Naive thymus-derived CD4-positive, alpha-beta T cell (primary cell): ENCODE measurements at regions not wholly inside any gene's neighbourhood (a gene's known extent, or its start where the extent isn't known, plus 50 kb on each side); places are given as distances from the start of the nearest gene placed in this dataset.

Experiments used
- ATAC-seq: fragments of 150-1000 bp; cut with Tn5 transposase; 2 replicates; pipeline ENCODE4 v1.10.0; 2021; ENCODE audit warnings: mild to moderate bottlenecking, moderate library complexity
- CTCF ChIA-PET: fragments of 350-600 bp; sonication (Branson Sonifier 250); formaldehyde crosslinking; loops from one replicate; lab custom pipeline; 2021; ENCODE audit warnings: antibody characterized with exemption; lab: Charles Lee
- POLR2A ChIA-PET: fragments of 350-600 bp; sonication (Branson Sonifier 250); formaldehyde crosslinking; loops from one replicate; lab custom pipeline; 2021; ENCODE audit warnings: antibody characterized with exemption, inconsistent platforms; lab: Charles Lee
- DNase-seq, 9 donors: peaks; one replicate each; pipeline versions ENCODE4 v3.0.0 to v3.0.0-alpha.2; 2020 to 2022; ENCODE audit warnings: mixed read lengths in 1 of 9
- H3K27ac ChIP-seq: one replicate; pipeline ENCODE4 v1.7.0; 2013; ENCODE audit warnings: mild to moderate bottlenecking, low read depth, low read length, moderate library complexity
- H3K27me3 ChIP-seq, 2 donors: one replicate each; pipeline ENCODE4 v1.7.0; 2013; ENCODE audit warnings: low read length in 2 of 2, mild to moderate bottlenecking in 2 of 2, moderate library complexity in 2 of 2; ENCODE audit not compliant: control insufficient read depth in 2 of 2, insufficient read depth in 2 of 2
- H3K36me3 ChIP-seq, 3 experiments: 1 replicate in 2 of 3; 2 replicates in 1 of 3; pipeline ENCODE4 v1.7.0; 2013; ENCODE audit warnings: low read length in 3 of 3, mild to moderate bottlenecking in 3 of 3, moderate library complexity in 1 of 3; ENCODE audit not compliant: insufficient read depth in 3 of 3, control insufficient read depth in 2 of 3
- H3K4me1 ChIP-seq, 2 donors: one replicate each; pipeline ENCODE4 v1.7.0; 2013; ENCODE audit warnings: low read length in 2 of 2, mild to moderate bottlenecking in 2 of 2, moderate library complexity in 1 of 2; ENCODE audit not compliant: control insufficient read depth in 2 of 2, insufficient read depth in 2 of 2
- H3K4me3 ChIP-seq: 2 replicates; pipeline ENCODE4 v1.7.0; 2013; ENCODE audit warnings: mild to moderate bottlenecking, low read length
- H3K9me3 ChIP-seq, 3 experiments: 1 replicate in 2 of 3; 2 replicates in 1 of 3; pipeline ENCODE4 v1.7.0; 2013; ENCODE audit warnings: low read length in 3 of 3; ENCODE audit not compliant: control insufficient read depth in 2 of 3
- H3K27ac Mint-ChIP-seq, 9 donors: one replicate each; pipeline ENCODE4 v1.8.0; 2020 to 2022; ENCODE audit warnings: mixed read lengths in 9 of 9, mild to moderate bottlenecking in 8 of 9, moderate library complexity in 5 of 9, inconsistent platforms in 2 of 9
- H3K27me3 Mint-ChIP-seq, 5 donors: one replicate each; pipeline ENCODE4 v1.8.0; 2021 to 2022; ENCODE audit warnings: mixed read lengths in 5 of 5, mild to moderate bottlenecking in 1 of 5
- H3K36me3 Mint-ChIP-seq, 5 donors: one replicate each; pipeline ENCODE4 v1.8.0; 2020 to 2022; ENCODE audit warnings: mixed read lengths in 5 of 5, mild to moderate bottlenecking in 3 of 5, inconsistent platforms in 1 of 5
- H3K4me1 Mint-ChIP-seq, 7 donors: one replicate each; pipeline ENCODE4 v1.8.0; 2020 to 2022; ENCODE audit warnings: mixed read lengths in 7 of 7, mild to moderate bottlenecking in 3 of 7, inconsistent platforms in 1 of 7
- H3K4me3 Mint-ChIP-seq, 10 donors: one replicate each; pipeline ENCODE4 v1.8.0; 2020 to 2022; ENCODE audit warnings: mild to moderate bottlenecking in 10 of 10, mixed read lengths in 10 of 10, moderate library complexity in 6 of 10, inconsistent platforms in 2 of 10
- H3K9me3 Mint-ChIP-seq, 11 donors: one replicate each; pipeline ENCODE4 v1.8.0; 2020 to 2022; ENCODE audit warnings: mixed read lengths in 11 of 11, mild to moderate bottlenecking in 4 of 11, inconsistent platforms in 1 of 11, moderate library complexity in 1 of 11
- intact Hi-C, 2 donors: fragments of 100-400 bp; cut with micrococcal nuclease; formaldehyde crosslinking; loops; one replicate each; pipeline ENCODE4 v1.15.1; 2023

DNA sequence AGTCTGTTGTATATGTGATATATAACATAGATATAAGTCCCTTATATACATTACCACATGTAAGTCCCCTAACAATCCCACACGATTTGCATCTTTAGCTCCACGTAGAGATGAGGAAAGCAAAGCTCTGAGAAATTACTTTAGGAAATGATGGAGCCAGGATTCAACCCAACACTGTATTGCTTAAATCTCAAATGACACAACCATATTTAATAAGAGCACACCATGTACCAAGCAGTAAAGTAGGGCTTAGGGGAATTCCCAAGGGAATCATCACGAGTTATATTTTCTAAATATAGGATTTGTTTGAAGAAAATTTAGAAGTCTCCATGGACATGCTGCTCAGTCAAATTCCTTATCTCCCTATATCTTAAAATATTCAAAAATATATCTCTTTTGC lies 61.3 kb upstream of the POMP start:
- no peak overlapping the region for H3K4me3 Mint-ChIP-seq
- DNase-seq, result no peak
- Histone ChIP-seq H3K4me3 (no peak overlapping the region), H3K36me3 (no peaks in the 10 kb centered on the region), H3K9me3 (no peaks in the 10 kb centered on the region), H3K4me1 (no peaks in the 10 kb centered on the region), H3K27ac (no peak overlapping the region), H3K27me3 (no peaks in the 10 kb centered on the region)
- ChIA-PET POLR2A (no interaction called here), CTCF (no interaction called here)
- intact Hi-C loops, result no loop called here
- no peak for ATAC-seq
- H3K36me3 Mint-ChIP-seq, result no peaks in the 10 kb centered on the region
- H3K27ac Mint-ChIP-seq, result no peak overlapping the region
- no peaks in the 10 kb centered on the region for H3K4me1 Mint-ChIP-seq
- H3K27me3 Mint-ChIP-seq, result peaks cover 7 to 22% (median 13%) of the 10 kb centered on the region in 5 donors
- H3K9me3 Mint-ChIP-seq, result peaks cover 0 to 3% (median 0%) of the 10 kb centered on the region in 11 donors

DNA sequence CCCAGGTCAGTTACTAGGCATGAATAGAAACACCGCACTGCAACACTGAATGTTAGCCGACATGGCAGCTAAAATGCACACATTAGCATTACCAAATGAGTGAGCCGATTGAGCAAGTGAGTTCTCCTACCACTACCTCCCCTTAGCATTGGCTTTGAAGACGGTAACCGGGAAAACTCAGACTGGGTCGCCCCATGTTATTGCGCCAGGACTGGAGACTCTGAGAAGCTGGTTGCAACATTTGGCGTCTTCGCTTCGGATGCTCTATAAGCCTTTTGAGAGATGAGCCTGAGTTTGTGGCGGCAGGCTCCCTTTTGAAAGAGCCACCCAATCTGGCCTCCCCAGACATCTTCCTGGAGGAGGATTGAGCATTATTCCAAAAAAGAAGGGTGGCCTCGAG lies 68.5 kb upstream of the POMP start:
- H3K27ac ChIP-seq, result no peak overlapping the region
- Mint-ChIP-seq H3K27ac (no peak overlapping the region), H3K27me3 (peaks cover 9 to 17% (median 14%) of the 10 kb centered on the region in 5 donors), H3K9me3 (no peaks in the 10 kb centered on the region), H3K36me3 (peaks cover 0 to 7% (median 0%) of the 10 kb centered on the region in 5 donors), H3K4me1 (peaks cover 0 to 8% (median 6%) of the 10 kb centered on the region in 7 donors), H3K4me3 (no peak overlapping the region)
- intact Hi-C loops, result no loop called here
- H3K27me3 ChIP-seq, result no peaks in the 10 kb centered on the region
- H3K9me3 ChIP-seq, result no peaks in the 10 kb centered on the region
- ChIA-PET POLR2A (no interaction called here), CTCF (interaction anchor here (0.6 kb wide), 1 partner anchor 13 kb away, joined by 3 read pairs; no protein-coding TSS in a partner anchor)
- H3K4me3 ChIP-seq, result no peak overlapping the region
- ATAC-seq (no peak), DNase-seq (no peak)
- H3K36me3 ChIP-seq, result no peaks in the 10 kb centered on the region
- H3K4me1 ChIP-seq, result no peaks in the 10 kb centered on the region

DNA sequence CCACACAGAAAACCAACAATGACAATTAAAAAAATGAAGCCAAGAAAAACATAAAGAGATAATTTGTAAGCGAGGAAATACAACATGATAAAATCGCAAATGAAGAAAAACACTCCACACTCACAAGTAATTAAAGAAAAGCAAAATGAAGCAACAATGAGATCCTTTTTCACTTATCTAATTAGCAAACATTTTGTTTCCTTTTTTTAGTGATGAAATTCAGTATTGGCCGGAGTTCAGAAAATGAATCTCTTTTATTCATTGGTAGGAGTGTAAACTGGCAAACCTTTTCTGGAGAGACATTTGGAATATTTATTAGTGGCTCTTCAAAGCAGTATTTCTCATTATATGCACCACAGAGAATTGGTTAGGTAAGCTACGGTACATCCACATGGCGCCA lies 70.6 kb upstream of the POMP start:
- no peaks in the 10 kb centered on the region for H3K4me1 ChIP-seq
- Mint-ChIP-seq H3K36me3 (peaks cover 0 to 7% (median 0%) of the 10 kb centered on the region in 5 donors), H3K4me3 (no peak overlapping the region), H3K27ac (no peak overlapping the region), H3K9me3 (no peaks in the 10 kb centered on the region), H3K4me1 (peaks cover 0 to 13% (median 8%) of the 10 kb centered on the region in 7 donors), H3K27me3 (peaks cover 7 to 17% (median 9%) of the 10 kb centered on the region in 5 donors)
- no peak for DNase-seq
- no peak overlapping the region for H3K4me3 ChIP-seq
- no peaks in the 10 kb centered on the region for H3K27me3 ChIP-seq
- no peak for ATAC-seq
- no peaks in the 10 kb centered on the region for H3K36me3 ChIP-seq
- intact Hi-C loops, result no loop called here
- H3K9me3 ChIP-seq, result no peaks in the 10 kb centered on the region
- ChIA-PET CTCF (no interaction called here), POLR2A (no interaction called here)
- H3K27ac ChIP-seq, result no peak overlapping the region

DNA sequence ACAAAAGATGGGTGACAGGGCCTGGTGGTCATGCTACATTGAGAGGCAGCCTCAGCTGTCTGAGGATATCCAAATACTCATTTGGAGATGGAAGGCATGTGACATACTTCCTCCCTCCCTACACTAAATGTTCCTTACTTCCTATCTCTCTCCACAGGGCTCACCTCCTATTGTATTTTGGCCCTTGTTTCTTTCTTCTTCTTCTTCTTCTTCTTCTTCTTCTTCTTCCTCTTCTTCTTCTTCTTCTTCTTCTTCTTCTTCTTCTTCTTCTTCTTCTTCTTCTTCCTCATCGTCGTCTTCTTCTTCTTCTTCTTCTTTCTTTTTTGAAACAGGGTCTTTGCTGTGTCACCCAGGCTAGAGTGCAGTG lies 71.8 kb upstream of the POMP start:
- Mint-ChIP-seq H3K27me3 (peaks cover 1 to 11% (median 2%) of the 10 kb centered on the region in 5 donors), H3K4me3 (no peak overlapping the region), H3K4me1 (peaks cover 0 to 18% (median 8%) of the 10 kb centered on the region in 7 donors), H3K9me3 (no peaks in the 10 kb centered on the region), H3K36me3 (peaks cover 0 to 2% (median 0%) of the 10 kb centered on the region in 5 donors), H3K27ac (no peak overlapping the region)
- H3K27ac ChIP-seq, result no peak overlapping the region
- no peaks in the 10 kb centered on the region for H3K9me3 ChIP-seq
- H3K4me1 ChIP-seq, result no peaks in the 10 kb centered on the region
- CTCF ChIA-PET, result no interaction called here
- H3K36me3 ChIP-seq, result no peaks in the 10 kb centered on the region
- ATAC-seq, result no peak
- H3K27me3 ChIP-seq, result no peaks in the 10 kb centered on the region
- intact Hi-C loops, result no loop called here
- no peak for DNase-seq
- H3K4me3 ChIP-seq, result no peak overlapping the region
- POLR2A ChIA-PET, result no interaction called here

DNA sequence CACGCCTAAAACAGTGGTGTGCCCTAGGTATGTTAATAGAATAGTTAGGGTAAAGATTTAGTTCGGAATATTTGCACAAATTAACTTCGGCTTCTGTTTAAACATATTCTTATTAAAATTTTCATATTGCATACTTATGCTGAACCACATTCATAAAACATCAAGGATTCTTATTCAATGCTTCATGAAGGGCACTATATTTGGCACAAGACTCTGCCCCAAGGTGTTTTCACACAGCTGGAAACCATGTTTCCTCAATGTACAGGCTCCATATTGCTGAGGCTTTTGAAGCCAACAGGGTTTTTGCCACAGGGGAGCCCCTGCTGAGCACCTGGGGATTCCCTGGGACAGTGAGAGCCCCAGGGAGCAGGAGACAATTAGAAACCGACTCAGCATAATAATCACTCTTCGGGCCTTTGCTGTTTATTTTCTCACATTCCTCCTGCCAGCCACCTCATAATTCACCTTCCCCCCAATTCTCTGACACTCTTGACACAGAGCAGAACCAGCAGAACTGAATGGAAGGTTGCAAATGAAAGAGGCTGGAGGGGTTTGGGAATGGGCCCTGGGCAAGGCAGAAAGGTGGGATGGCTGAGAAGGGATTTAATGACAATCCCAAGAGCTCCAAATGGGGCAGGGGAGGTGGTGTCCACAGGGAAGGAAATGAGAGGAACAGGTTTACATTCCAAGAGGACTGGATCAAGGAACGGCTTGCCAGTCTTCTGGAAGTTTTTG lies 72.3 kb upstream of the POMP start:
- no peaks in the 10 kb centered on the region for H3K9me3 ChIP-seq
- Mint-ChIP-seq H3K36me3 (no peaks in the 10 kb centered on the region), H3K4me3 (no peak overlapping the region), H3K9me3 (no peaks in the 10 kb centered on the region), H3K4me1 (peaks cover 0 to 18% (median 8%) of the 10 kb centered on the region in 7 donors), H3K27me3 (peaks cover 0 to 12% (median 0%) of the 10 kb centered on the region in 5 donors), H3K27ac (no peak overlapping the region)
- H3K36me3 ChIP-seq, result no peaks in the 10 kb centered on the region
- H3K4me1 ChIP-seq, result no peaks in the 10 kb centered on the region
- CTCF ChIA-PET, result no interaction called here
- H3K27ac ChIP-seq, result no peak overlapping the region
- no peak overlapping the region for H3K4me3 ChIP-seq
- DNase-seq (no peak), ATAC-seq (no peak)
- POLR2A ChIA-PET, result no interaction called here
- no peaks in the 10 kb centered on the region for H3K27me3 ChIP-seq
- intact Hi-C loops, result no loop called here

DNA sequence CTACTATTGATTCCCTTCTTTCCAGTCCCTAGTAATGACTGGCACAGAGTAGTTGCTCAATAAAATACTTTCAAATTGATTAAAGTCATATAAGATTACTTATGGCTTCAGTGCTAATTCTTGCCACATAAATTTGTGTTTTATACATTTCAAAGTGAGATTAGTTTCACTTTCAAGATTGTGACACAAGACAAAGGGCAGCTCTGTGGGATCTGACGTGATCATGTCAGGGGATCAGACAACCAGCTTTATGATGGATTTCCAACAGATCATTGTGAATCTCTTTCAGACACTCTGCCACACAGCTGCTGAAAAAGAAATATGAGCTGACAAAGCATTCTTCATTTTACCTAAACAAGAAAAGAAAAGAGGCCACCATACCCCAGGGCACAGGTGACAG lies 73.4 kb upstream of the POMP start:
- ChIA-PET POLR2A (no interaction called here), CTCF (interaction anchor here (0.6 kb wide), 1 partner anchor 188 kb away, joined by 3 read pairs; no protein-coding TSS in a partner anchor)
- peaks cover 0 to 18% (median 8%) of the 10 kb centered on the region in 7 donors for H3K4me1 Mint-ChIP-seq
- ATAC-seq (peak; percentile 22), DNase-seq (no peak)
- H3K27me3 Mint-ChIP-seq, result peaks cover 0 to 10% (median 0%) of the 10 kb centered on the region in 5 donors
- Histone ChIP-seq H3K27me3 (no peaks in the 10 kb centered on the region), H3K9me3 (no peaks in the 10 kb centered on the region), H3K27ac (no peak overlapping the region), H3K4me3 (no peak overlapping the region), H3K36me3 (no peaks in the 10 kb centered on the region), H3K4me1 (no peaks in the 10 kb centered on the region)
- intact Hi-C loops, result no loop called here
- peak overlapping the region in 1 of 9 donors; percentile 56 for H3K27ac Mint-ChIP-seq
- H3K4me3 Mint-ChIP-seq, result peak overlapping the region in 1 of 10 donors; percentile 34
- H3K9me3 Mint-ChIP-seq, result no peaks in the 10 kb centered on the region
- H3K36me3 Mint-ChIP-seq, result no peaks in the 10 kb centered on the region

DNA sequence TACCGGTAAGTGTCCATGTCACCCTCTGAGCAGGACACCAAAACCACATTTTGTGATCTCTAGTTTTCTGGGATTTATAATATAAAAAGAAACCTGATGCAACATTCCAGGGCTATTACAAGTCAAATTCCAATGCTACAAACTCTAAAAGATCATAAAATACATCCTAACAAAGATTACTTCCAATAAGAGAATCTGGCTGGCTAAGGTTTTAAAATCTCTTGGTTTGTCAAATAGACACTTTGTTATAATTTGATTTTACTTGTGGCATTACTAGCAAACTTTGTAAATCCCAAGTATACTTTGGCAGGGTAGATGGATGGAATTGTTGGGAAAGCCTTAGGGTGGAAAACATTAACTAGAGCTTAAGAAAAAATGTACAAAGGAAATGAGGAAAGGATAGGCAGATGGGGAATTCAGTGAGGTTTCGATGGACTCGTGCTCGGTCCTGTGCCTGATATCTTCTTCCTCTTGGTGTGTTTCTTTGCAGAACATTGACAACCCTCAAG lies 74.0 kb upstream of the POMP start:
- DNase-seq (no peak), ATAC-seq (no peak)
- H3K27ac Mint-ChIP-seq, result no peak overlapping the region
- no peaks in the 10 kb centered on the region for H3K36me3 ChIP-seq
- no peak overlapping the region for H3K4me3 Mint-ChIP-seq
- H3K4me1 ChIP-seq, result no peaks in the 10 kb centered on the region
- H3K27ac ChIP-seq, result no peak overlapping the region
- H3K9me3 ChIP-seq, result no peaks in the 10 kb centered on the region
- intact Hi-C loops, result no loop called here
- H3K27me3 Mint-ChIP-seq, result peaks cover 0 to 9% (median 0%) of the 10 kb centered on the region in 5 donors
- no peaks in the 10 kb centered on the region for H3K9me3 Mint-ChIP-seq
- H3K36me3 Mint-ChIP-seq, result no peaks in the 10 kb centered on the region
- CTCF ChIA-PET, result no interaction called here
- no peaks in the 10 kb centered on the region for H3K27me3 ChIP-seq
- no peak overlapping the region for H3K4me3 ChIP-seq
- peaks cover 0 to 18% (median 8%) of the 10 kb centered on the region in 7 donors for H3K4me1 Mint-ChIP-seq
- POLR2A ChIA-PET, result interaction anchor here (0.7 kb wide), 1 partner anchor 34 kb away, joined by 3 read pairs; no protein-coding TSS in a partner anchor
